Activated B cell treated with CpG ODN at 0.5 μM for 24 hours (primary cell): ENCODE measurements at regions not wholly inside any gene's neighbourhood (a gene's known extent, or its start where the extent isn't known, plus 50 kb on each side); places are given as distances from the start of the nearest gene placed in this dataset.

Experiments
- ATAC-seq: fragments of 200-7000 bp; cut with Tn5 transposase; one replicate; pipeline ENCODE4 v1.10.0; 2021; ENCODE audit warnings: low read depth, mild to moderate bottlenecking, moderate library complexity
- CTCF ChIA-PET: fragments of 350-600 bp; sonication (Branson Sonifier 250); formaldehyde crosslinking; loops from one replicate; lab custom pipeline; 2021; ENCODE audit warnings: antibody characterized with exemption; lab: Charles Lee
- POLR2A ChIA-PET: fragments of 350-600 bp; sonication (Branson Sonifier 250); formaldehyde crosslinking; loops from one replicate; lab custom pipeline; 2021; ENCODE audit warnings: antibody characterized with exemption; lab: Charles Lee
- DNase-seq: peaks from one replicate; pipeline ENCODE4 v3.0.0; 2022
- H3K27ac Mint-ChIP-seq: one replicate; pipeline ENCODE4 v1.8.0; 2020; ENCODE audit warnings: mixed read lengths
- H3K27me3 Mint-ChIP-seq: one replicate; pipeline ENCODE4 v1.8.0; 2021; ENCODE audit warnings: mixed read lengths
- H3K36me3 Mint-ChIP-seq: one replicate; pipeline ENCODE4 v1.8.0; 2021; ENCODE audit warnings: low read depth, mixed read lengths
- H3K4me1 Mint-ChIP-seq: one replicate; pipeline ENCODE4 v1.8.0; 2021; ENCODE audit warnings: mixed read lengths
- H3K4me3 Mint-ChIP-seq: one replicate; pipeline ENCODE4 v1.8.0; 2020; ENCODE audit warnings: mild to moderate bottlenecking, mixed read lengths
- H3K9me3 Mint-ChIP-seq: one replicate; pipeline ENCODE4 v1.8.0; 2020; ENCODE audit warnings: mixed read lengths
- CTCF ChIP-seq: fragments of 200-600 bp; IDR thresholded peaks from one replicate; pipeline ENCODE4 v1.8.0; 2022; ENCODE audit warnings: antibody characterized with exemption, mild to moderate bottlenecking
- intact Hi-C: fragments of 100-400 bp; cut with micrococcal nuclease; formaldehyde crosslinking; loops from one replicate; pipeline ENCODE4 v1.15.1; 2024

DNA sequence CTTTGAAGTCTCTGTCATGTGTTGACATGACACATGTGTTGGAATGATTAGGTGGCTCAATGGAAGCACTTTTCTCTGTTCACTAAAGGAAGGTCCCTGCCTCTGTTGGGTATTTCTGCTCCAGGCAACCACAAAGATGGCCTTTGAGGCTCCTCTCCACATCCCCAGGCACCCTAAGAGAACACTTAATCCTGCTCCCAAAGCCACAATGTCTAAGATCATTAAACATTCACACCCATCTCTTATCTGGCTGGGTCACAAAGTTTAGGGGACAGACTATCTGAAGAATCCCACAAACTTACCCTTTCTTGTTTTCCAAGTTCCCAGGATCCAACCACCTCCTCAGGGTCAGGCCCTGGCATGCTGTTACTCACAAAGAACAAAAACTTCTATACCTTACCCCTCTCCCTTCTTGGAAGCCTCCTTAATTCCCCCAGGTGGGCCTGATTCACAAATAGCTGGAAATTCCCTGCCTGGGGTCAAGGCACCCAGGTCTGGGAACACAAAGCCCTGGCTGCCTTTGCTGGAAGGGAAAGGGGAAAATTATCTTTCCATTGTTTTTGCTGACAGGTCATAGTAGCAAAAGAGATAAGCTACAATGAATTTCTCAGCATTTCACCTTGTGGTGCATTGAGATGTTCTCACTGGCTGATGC is 333.7 kb downstream of the PCNX1 start:
- ATAC-seq (no peak), DNase-seq (no peak)
- CTCF ChIA-PET = no interaction called here
- intact Hi-C loops = no loop called here
- no peak for TF ChIP-seq CTCF
- no peak overlapping the region for H3K27ac Mint-ChIP-seq
- H3K4me1 Mint-ChIP-seq = peaks cover 8% of the 10 kb centered on the region
- no peaks in the 10 kb centered on the region for H3K9me3 Mint-ChIP-seq
- H3K4me3 Mint-ChIP-seq = no peak overlapping the region
- no peaks in the 10 kb centered on the region for H3K27me3 Mint-ChIP-seq
- POLR2A ChIA-PET = no interaction called here
- no peaks in the 10 kb centered on the region for H3K36me3 Mint-ChIP-seq

DNA sequence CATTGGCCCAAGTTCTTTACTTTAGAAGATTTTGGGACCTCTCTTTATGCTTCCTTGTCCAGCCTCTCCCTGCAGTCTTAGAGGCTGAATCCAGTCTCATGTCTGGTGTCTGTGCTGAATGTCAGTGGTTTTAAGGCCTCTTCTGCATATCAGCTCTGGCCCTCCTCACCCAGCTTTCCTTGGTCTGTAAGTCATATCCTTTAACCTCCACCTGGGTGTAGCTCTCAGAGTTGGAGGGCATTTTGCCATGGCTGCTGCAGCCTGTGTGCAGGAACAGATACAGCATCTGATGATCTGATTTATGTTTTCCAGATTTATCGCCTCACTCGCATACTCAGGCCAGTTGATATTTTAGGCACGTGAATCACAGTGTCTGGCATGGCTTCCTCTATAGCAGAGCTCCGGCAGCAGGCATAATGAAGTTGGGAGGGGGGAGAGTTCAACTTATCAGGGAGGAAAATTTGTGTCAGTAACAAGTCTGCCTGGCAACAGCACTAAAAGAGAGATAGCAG is 335.0 kb downstream of the PCNX1 start:
- H3K27me3 Mint-ChIP-seq = no peaks in the 10 kb centered on the region
- ChIA-PET CTCF (no interaction called here), POLR2A (no interaction called here)
- H3K36me3 Mint-ChIP-seq = no peaks in the 10 kb centered on the region
- peaks cover 15% of the 10 kb centered on the region for H3K4me1 Mint-ChIP-seq
- TF ChIP-seq CTCF = no peak
- no peak for ATAC-seq
- no peak overlapping the region for H3K4me3 Mint-ChIP-seq
- intact Hi-C loops = no loop called here
- no peak for DNase-seq
- peaks cover 3% of the 10 kb centered on the region for H3K9me3 Mint-ChIP-seq
- H3K27ac Mint-ChIP-seq = no peak overlapping the region

DNA sequence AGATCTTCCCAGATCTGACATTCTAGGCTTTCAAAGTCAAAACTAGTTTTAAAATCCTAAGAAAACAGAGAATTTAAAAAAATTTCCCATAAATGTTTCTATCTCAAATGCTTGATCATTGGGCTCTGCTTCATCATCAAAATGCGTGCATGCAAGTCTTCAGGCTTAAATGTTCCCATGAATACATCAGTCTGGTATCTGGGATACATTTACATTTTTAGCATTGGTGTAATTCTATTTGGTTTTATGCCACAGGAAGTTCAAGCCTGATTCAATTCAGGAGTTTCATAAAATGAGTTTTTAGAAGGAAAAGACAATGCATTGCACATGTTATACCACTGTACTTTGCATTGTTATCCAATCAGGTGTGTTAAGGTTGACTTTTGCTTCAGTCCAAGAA is 336.4 kb downstream of the PCNX1 start:
- Mint-ChIP-seq H3K36me3 (no peaks in the 10 kb centered on the region), H3K4me3 (no peak overlapping the region), H3K27ac (no peak overlapping the region), H3K9me3 (peaks cover 3% of the 10 kb centered on the region), H3K4me1 (peaks cover 15% of the 10 kb centered on the region), H3K27me3 (no peaks in the 10 kb centered on the region)
- POLR2A ChIA-PET = no interaction called here
- DNase-seq (no peak), ATAC-seq (no peak)
- intact Hi-C loops = no loop called here
- TF ChIP-seq CTCF = no peak
- CTCF ChIA-PET = no interaction called here

DNA sequence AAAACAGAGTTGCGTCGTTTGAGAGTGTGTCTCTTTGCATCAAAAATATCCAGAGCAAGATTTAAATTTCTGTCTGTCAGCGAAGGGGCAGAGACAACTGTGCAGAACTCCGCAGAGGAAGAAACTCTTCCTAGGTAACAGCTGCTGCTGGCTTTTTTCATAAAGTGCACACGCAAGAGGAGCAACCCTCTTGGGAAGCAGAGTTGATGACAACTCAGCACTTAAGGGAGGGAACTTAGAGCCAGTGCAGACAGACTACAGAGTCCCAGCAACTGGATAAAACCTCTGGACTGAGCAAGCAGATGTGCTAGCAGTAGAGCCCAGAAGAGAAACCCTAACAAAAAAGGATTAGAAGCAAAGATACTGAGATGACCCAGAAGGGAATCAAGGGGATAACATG is 337.1 kb downstream of the PCNX1 start:
- ATAC-seq (no peak), DNase-seq (no peak)
- intact Hi-C loops = no loop called here
- ChIA-PET CTCF (no interaction called here), POLR2A (no interaction called here)
- Mint-ChIP-seq H3K27ac (no peak overlapping the region), H3K27me3 (no peaks in the 10 kb centered on the region), H3K9me3 (peaks cover 3% of the 10 kb centered on the region), H3K4me1 (peaks cover 15% of the 10 kb centered on the region), H3K4me3 (no peak overlapping the region), H3K36me3 (no peaks in the 10 kb centered on the region)
- TF ChIP-seq CTCF = no peak

GRCh38 chr14:71245659-71246361 is 338.6 kb downstream of the PCNX1 start:
- no peak for DNase-seq

More at GRCh38 chr14:71245659-71246361, 338.6 kb downstream of the PCNX1 start:
- intact Hi-C loops = no loop called here
- Mint-ChIP-seq H3K4me3 (no peak overlapping the region), H3K4me1 (peaks cover 15% of the 10 kb centered on the region), H3K36me3 (no peaks in the 10 kb centered on the region), H3K9me3 (peaks cover 3% of the 10 kb centered on the region), H3K27me3 (no peaks in the 10 kb centered on the region), H3K27ac (no peak overlapping the region)
- no peak for ATAC-seq
- POLR2A ChIA-PET = no interaction called here
- CTCF ChIA-PET = no interaction called here
- no peak for TF ChIP-seq CTCF
